Ascending aorta (tissue), 2 donors: ENCODE measurements at regions not wholly inside any gene's neighbourhood (a gene's known extent, or its start where the extent isn't known, plus 50 kb on each side); places are given as distances from the start of the nearest gene placed in this dataset.

Experiments used
- DNase-seq, 2 donors: peaks; one replicate each; pipeline ENCODE4 v3.0.0-alpha.2; 2019; ENCODE audit warnings: low spot score in 2 of 2
- H3K27ac ChIP-seq, 2 donors: fragments of 200-600 bp; sonication (generic); one replicate each; pipeline ENCODE4 v1.5.1; 2016 to 2017; ENCODE audit warnings: mild to moderate bottlenecking in 1 of 2
- H3K27me3 ChIP-seq: fragments of 200-600 bp; sonication (generic); one replicate; pipeline ENCODE4 v1.5.1; 2017
- H3K36me3 ChIP-seq, 2 donors: fragments of 200-600 bp; sonication (generic); one replicate each; pipeline ENCODE4 v1.5.1; 2016
- H3K4me1 ChIP-seq, 2 donors: fragments of 200-600 bp; sonication (generic); one replicate each; pipeline ENCODE4 v1.5.1; 2016 to 2017; ENCODE audit warnings: mild to moderate bottlenecking in 1 of 2
- H3K4me3 ChIP-seq, 2 donors: fragments of 200-600 bp; sonication (generic); one replicate each; pipeline ENCODE4 v1.5.1; 2016 to 2017; ENCODE audit warnings: mild to moderate bottlenecking in 1 of 2
- H3K9me3 ChIP-seq, 2 donors: fragments of 200-600 bp; sonication (generic); one replicate each; pipeline ENCODE4 v1.5.1; 2016
- CTCF ChIP-seq, 3 experiments: fragments of 200-600 bp in 2 of 3; fragments of 450-650 bp in 1 of 3; sonication (generic) in 2 of 3; IDR thresholded peaks; one replicate each; pipeline ENCODE4 v1.5.1; 2016 to 2019; ENCODE audit warnings: antibody characterized with exemption in 3 of 3, mild to moderate bottlenecking in 1 of 3, moderate library complexity in 1 of 3
- intact Hi-C: fragments of 100-400 bp; cut with DNase I; formaldehyde crosslinking; loops from one replicate; pipeline ENCODE4 v1.15.1; 2023

DNA sequence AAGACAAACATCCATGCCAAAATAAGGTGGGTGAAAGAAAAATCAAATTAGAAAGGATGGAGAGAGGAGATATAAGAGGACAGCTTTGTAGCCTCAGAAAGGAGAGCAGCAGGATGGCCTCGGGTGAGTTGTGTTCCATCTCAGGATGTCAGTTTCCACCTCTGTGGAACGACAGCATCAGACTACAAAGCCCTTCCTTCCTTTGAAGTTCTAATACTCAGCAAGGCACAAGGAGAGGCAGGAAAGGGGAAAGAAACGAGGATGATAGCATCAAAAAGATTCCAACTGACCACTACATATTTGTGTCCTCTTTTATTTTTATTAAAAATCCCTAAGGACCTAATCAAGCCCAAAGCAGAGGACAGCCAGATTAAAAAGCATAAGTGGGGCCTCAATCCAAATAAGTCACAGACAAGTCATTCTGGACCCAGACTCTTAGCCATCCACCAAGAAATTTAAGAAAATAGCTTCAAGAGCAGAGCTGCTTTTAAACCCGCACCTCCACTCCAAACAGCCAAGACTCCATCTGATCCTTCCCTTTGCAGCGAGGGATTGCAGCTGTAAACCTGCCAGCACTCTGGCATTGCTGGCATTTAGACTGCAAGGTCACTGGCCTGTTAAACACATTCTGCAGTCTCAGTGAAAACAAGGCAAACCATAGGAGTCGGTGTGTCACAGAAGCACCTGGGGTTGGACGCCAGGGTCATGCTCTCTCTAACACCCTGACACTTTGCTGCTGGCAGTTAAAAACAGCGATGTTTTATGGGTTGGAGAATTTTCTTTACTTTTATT is 314.5 kb upstream of the CHAC2 start:
- peaks cover 0 to 6% of the 10 kb centered on the region in 2 donors for H3K4me1 ChIP-seq
- no peak for TF ChIP-seq CTCF (IDR thresholded peaks at IDR 0.05)
- no peak for DNase-seq
- intact Hi-C loops: no loop called here
- no peaks in the 10 kb centered on the region for H3K27me3 ChIP-seq
- peak overlapping the region; percentile 36 to 44 for H3K27ac ChIP-seq
- no peaks in the 10 kb centered on the region for H3K9me3 ChIP-seq
- no peak overlapping the region for H3K4me3 ChIP-seq
- H3K36me3 ChIP-seq: no peaks in the 10 kb centered on the region

DNA sequence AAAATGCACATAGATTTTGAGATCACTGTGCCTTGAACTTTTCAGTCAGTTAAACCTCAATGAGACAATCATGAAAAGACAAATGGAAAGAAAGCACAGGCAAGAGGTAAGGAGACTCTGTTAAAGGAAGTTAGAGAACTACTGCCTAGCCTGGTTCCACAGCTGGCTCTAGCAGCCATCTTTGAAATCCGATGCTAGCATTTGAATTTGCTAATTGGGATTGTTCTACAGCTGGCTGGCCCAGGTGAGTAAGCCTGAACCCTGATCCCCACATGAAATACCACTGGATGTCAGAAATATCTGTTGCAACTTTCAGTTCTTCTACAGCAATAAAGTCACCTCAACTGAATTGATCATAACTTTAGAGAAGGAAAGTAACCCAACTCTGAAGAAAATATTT is 315.2 kb upstream of the CHAC2 start:
- no peaks in the 10 kb centered on the region for H3K9me3 ChIP-seq
- no peak overlapping the region for H3K27ac ChIP-seq
- H3K4me3 ChIP-seq: no peak overlapping the region
- H3K4me1 ChIP-seq: peaks cover 0 to 6% of the 10 kb centered on the region in 2 donors
- H3K27me3 ChIP-seq: no peaks in the 10 kb centered on the region
- no peak for TF ChIP-seq CTCF (IDR thresholded peaks at IDR 0.05)
- intact Hi-C loops: no loop called here
- H3K36me3 ChIP-seq: no peaks in the 10 kb centered on the region
- DNase-seq: no peak

DNA sequence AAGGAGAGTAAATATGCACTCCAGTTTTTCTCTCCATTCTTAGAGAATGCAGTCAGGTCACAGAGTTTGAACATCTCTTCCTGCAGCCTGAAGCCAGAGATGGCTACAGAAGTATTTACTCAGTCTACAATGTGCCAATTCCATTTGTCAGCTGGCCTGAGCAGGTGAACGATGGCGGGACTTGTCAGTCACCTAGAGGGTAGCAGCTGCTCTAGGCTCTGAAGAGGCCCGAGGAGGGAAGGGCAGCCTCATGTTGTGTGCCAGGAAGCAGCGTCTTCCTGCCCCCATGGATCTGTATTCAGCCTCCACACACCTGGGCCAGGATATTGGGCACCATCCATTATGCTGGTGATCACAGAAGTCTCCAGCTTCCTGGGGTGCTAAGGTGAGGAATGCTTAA is 316.7 kb upstream of the CHAC2 start:
- Histone ChIP-seq H3K36me3 (no peaks in the 10 kb centered on the region), H3K4me1 (peaks cover 0 to 6% of the 10 kb centered on the region in 2 donors), H3K4me3 (no peak overlapping the region), H3K9me3 (no peaks in the 10 kb centered on the region), H3K27ac (no peak overlapping the region), H3K27me3 (no peaks in the 10 kb centered on the region)
- intact Hi-C loops: no loop called here
- TF ChIP-seq CTCF (IDR thresholded peaks at IDR 0.05): no peak
- no peak for DNase-seq

- DNase-seq: no peak
- no peaks in the 10 kb centered on the region for H3K27me3 ChIP-seq
- no peak overlapping the region for H3K4me3 ChIP-seq
- TF ChIP-seq CTCF (IDR thresholded peaks at IDR 0.05): no peak
- H3K36me3 ChIP-seq: no peaks in the 10 kb centered on the region
- H3K27ac ChIP-seq: no peak overlapping the region
- intact Hi-C loops: no loop called here
- H3K4me1 ChIP-seq: peaks cover 0 to 4% of the 10 kb centered on the region in 2 donors
- no peaks in the 10 kb centered on the region for H3K9me3 ChIP-seq
Observed at GRCh38 chr2:53448591-53448990, 319.0 kb upstream of the CHAC2 start.

DNA sequence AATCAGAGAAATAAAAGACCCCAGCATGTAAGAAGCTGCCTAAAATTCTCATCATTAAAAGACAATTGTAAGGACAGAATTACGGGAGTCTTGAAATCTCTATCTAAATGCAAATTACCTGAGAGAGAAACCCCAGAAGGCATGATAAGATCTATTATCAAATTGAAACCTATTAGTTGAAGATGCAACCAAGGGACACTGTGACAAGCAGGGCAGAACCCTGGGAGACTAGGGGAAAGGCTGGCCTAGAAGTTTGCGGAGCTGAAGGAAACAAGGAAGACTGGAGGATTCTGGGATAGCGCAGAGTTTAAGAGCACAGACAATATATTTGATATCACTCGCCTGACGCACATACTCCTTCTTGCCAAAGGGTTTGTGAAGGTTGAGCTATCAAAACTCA is 319.5 kb upstream of the CHAC2 start:
- no peak for DNase-seq
- H3K36me3 ChIP-seq: no peaks in the 10 kb centered on the region
- no peak overlapping the region for H3K4me3 ChIP-seq
- no peaks in the 10 kb centered on the region for H3K4me1 ChIP-seq
- H3K27ac ChIP-seq: no peak overlapping the region
- intact Hi-C loops: no loop called here
- no peaks in the 10 kb centered on the region for H3K27me3 ChIP-seq
- TF ChIP-seq CTCF (IDR thresholded peaks at IDR 0.05): no peak
- H3K9me3 ChIP-seq: no peaks in the 10 kb centered on the region
